ENCODE measurements at regions not wholly inside any gene's neighbourhood (a gene's known extent, or its start where the extent isn't known, plus 50 kb on each side); places are given as distances from the start of the nearest gene placed in this dataset.

DNA sequence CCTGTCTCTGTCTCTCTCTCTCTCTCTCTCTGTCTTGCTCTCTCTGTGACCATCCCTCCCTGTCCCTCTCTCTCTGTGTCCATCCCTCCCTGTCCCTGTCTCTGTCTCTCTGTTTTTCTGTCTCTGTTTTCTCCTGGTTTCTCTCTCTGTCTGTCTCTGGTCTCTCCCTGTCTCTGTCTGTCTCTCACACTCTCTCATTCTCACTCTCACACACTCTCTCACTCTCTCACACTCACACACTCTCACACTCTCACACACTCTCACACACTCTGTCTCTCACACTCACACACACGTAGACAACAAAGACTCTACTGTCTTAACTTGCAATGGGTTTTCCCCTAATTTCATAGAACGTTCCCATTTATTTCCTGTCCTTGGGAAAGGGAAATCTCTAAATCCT is 299.5 kb downstream of the FOXL1 start:
- TF ChIP-seq CTCF (IDR thresholded peaks at IDR 0.05) (no peak), POLR2A (IDR thresholded peaks at IDR 0.05) (no peak), POLR2AphosphoS5 (IDR thresholded peaks at IDR 0.05) (no peak)
